ENCODE measurements at regions not wholly inside any gene's neighbourhood (a gene's known extent, or its start where the extent isn't known, plus 50 kb on each side); places are given as distances from the start of the nearest gene placed in this dataset.
A peak's percentile ranks its signal among the peaks of the same experiment; 100 is the strongest.

GRCh38 chr9:13879981-13880380, 434.0 kb downstream of the NFIB start:
- Histone ChIP-seq H3K4me3 (ENCODE audit: low read length in 3 of 3) (no peak overlapping the region), H3K4me1 (ENCODE audit: control insufficient read depth in 3 of 3, insufficient read depth in 3 of 3, low read length in 3 of 3) (no peaks in the 10 kb centered on the region), H3K27ac (ENCODE audit: low read depth, low read length) (no peak overlapping the region), H3K9ac (ENCODE audit: low read depth in 1 of 3, low read length in 3 of 3) (no peak overlapping the region), H3K9me3 (ENCODE audit: control insufficient read depth in 3 of 3, low read length in 3 of 3) (no peaks in the 10 kb centered on the region), H3K27me3 (ENCODE audit: control insufficient read depth in 3 of 3, insufficient read depth in 3 of 3, low read length in 3 of 3) (no peaks in the 10 kb centered on the region), H3K36me3 (ENCODE audit: control insufficient read depth in 3 of 3, insufficient read depth in 3 of 3, low read length in 3 of 3) (no peaks in the 10 kb centered on the region)

- no peaks in the 10 kb centered on the region for H3K36me3 ChIP-seq (ENCODE audit: control insufficient read depth in 3 of 3, insufficient read depth in 3 of 3, low read length in 3 of 3)
- no peak overlapping the region for H3K4me3 ChIP-seq (ENCODE audit: low read length in 3 of 3)
- H3K27ac ChIP-seq (ENCODE audit: low read depth, low read length) = no peak overlapping the region
- H3K27me3 ChIP-seq (ENCODE audit: control insufficient read depth in 3 of 3, insufficient read depth in 3 of 3, low read length in 3 of 3) = no peaks in the 10 kb centered on the region
- no peak overlapping the region for H3K9ac ChIP-seq (ENCODE audit: low read depth in 1 of 3, low read length in 3 of 3)
- no peaks in the 10 kb centered on the region for H3K9me3 ChIP-seq (ENCODE audit: control insufficient read depth in 3 of 3, low read length in 3 of 3)
- no peaks in the 10 kb centered on the region for H3K4me1 ChIP-seq (ENCODE audit: control insufficient read depth in 3 of 3, insufficient read depth in 3 of 3, low read length in 3 of 3)
Observed at GRCh38 chr9:13879011-13879410, 434.9 kb downstream of the NFIB start.

- H3K27ac ChIP-seq (ENCODE audit: low read depth, low read length) = no peak overlapping the region
- no peak overlapping the region for H3K9ac ChIP-seq (ENCODE audit: low read depth in 1 of 3, low read length in 3 of 3)
- no peak overlapping the region for H3K4me3 ChIP-seq (ENCODE audit: low read length in 3 of 3)
- no peaks in the 10 kb centered on the region for H3K9me3 ChIP-seq (ENCODE audit: control insufficient read depth in 3 of 3, low read length in 3 of 3)
- no peaks in the 10 kb centered on the region for H3K4me1 ChIP-seq (ENCODE audit: control insufficient read depth in 3 of 3, insufficient read depth in 3 of 3, low read length in 3 of 3)
- H3K27me3 ChIP-seq (ENCODE audit: control insufficient read depth in 3 of 3, insufficient read depth in 3 of 3, low read length in 3 of 3) = no peaks in the 10 kb centered on the region
- no peaks in the 10 kb centered on the region for H3K36me3 ChIP-seq (ENCODE audit: control insufficient read depth in 3 of 3, insufficient read depth in 3 of 3, low read length in 3 of 3)
Observed at GRCh38 chr9:13878241-13878711, 435.7 kb downstream of the NFIB start.

DNA sequence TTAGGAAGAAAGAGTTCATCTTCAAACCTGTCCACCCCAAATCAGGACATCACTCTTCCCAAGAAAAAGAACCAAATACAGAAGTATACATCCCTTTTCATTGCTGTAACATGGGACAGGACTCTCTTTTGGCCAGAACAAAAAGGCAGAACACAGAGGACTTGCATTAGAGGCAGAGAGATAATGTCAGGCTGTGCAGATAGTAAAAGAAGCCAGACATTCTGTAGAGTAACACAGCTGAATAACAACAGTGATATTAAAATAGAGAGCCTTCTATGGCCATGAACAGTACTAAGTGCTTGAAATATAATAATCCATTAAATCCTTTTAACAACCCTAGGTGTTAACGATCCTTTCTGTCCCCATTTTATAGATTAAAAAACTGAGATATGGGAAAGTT, 437.2 kb downstream of the NFIB start:
- Histone ChIP-seq H3K27me3 (ENCODE audit: control insufficient read depth in 3 of 3, insufficient read depth in 3 of 3, low read length in 3 of 3) (no peaks in the 10 kb centered on the region), H3K27ac (ENCODE audit: low read depth, low read length) (no peak overlapping the region)

GRCh38 chr9:13873203-13873602, 440.7 kb downstream of the NFIB start:
- Histone ChIP-seq H3K4me1 (ENCODE audit: control insufficient read depth in 3 of 3, insufficient read depth in 3 of 3, low read length in 3 of 3) (no peaks in the 10 kb centered on the region), H3K9ac (ENCODE audit: low read depth in 1 of 3, low read length in 3 of 3) (no peak overlapping the region)

More for the DNA sequence above, 437.2 kb downstream of the NFIB start:
- Histone ChIP-seq H3K9me3 (ENCODE audit: control insufficient read depth in 3 of 3, low read length in 3 of 3) (no peaks in the 10 kb centered on the region), H3K4me3 (ENCODE audit: low read length in 3 of 3) (no peak overlapping the region), H3K9ac (ENCODE audit: low read depth in 1 of 3, low read length in 3 of 3) (no peak overlapping the region), H3K4me1 (ENCODE audit: control insufficient read depth in 3 of 3, insufficient read depth in 3 of 3, low read length in 3 of 3) (no peaks in the 10 kb centered on the region), H3K36me3 (ENCODE audit: control insufficient read depth in 3 of 3, insufficient read depth in 3 of 3, low read length in 3 of 3) (no peaks in the 10 kb centered on the region)

GRCh38 chr9:13868336-13868735, 445.6 kb downstream of the NFIB start:
- Histone ChIP-seq H3K9me3 (ENCODE audit: control insufficient read depth in 3 of 3, low read length in 3 of 3) (peaks cover 0 to 3% (median 0%) of the 10 kb centered on the region in 3 donors), H3K27ac (ENCODE audit: low read depth, low read length) (no peak overlapping the region)

More at GRCh38 chr9:13873203-13873602, 440.7 kb downstream of the NFIB start:
- peaks cover 0 to 3% (median 0%) of the 10 kb centered on the region in 3 donors for H3K9me3 ChIP-seq (ENCODE audit: control insufficient read depth in 3 of 3, low read length in 3 of 3)
- no peak overlapping the region for H3K4me3 ChIP-seq (ENCODE audit: low read length in 3 of 3)
- no peaks in the 10 kb centered on the region for H3K27me3 ChIP-seq (ENCODE audit: control insufficient read depth in 3 of 3, insufficient read depth in 3 of 3, low read length in 3 of 3)
- H3K36me3 ChIP-seq (ENCODE audit: control insufficient read depth in 3 of 3, insufficient read depth in 3 of 3, low read length in 3 of 3) = no peaks in the 10 kb centered on the region
- H3K27ac ChIP-seq (ENCODE audit: low read depth, low read length) = no peak overlapping the region

DNA sequence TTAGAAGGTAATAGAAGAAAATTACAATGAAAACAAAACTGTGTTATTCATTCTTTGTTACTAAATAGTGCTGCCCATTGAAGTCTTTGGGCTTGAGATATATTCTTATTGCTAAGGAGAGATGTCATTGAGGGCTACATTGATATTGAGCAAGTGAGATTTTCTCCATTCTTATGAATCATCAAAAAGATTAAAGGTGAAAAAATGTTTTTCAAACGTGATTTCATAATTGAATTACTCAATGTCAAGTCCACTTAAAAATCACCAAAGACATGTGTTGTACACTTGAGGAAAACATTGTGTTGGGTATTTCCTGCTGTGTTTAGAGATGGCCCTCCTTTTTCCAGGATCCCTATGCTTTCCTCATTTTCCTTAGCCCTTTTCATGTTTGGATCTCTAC, 448.1 kb downstream of the NFIB start:
- no peaks in the 10 kb centered on the region for H3K27me3 ChIP-seq (ENCODE audit: control insufficient read depth in 3 of 3, insufficient read depth in 3 of 3, low read length in 3 of 3)
- H3K27ac ChIP-seq (ENCODE audit: low read depth, low read length) = no peak overlapping the region
- H3K4me1 ChIP-seq (ENCODE audit: control insufficient read depth in 3 of 3, insufficient read depth in 3 of 3, low read length in 3 of 3) = peaks cover 4 to 10% (median 6%) of the 10 kb centered on the region in 3 donors
- no peak overlapping the region for H3K4me3 ChIP-seq (ENCODE audit: low read length in 3 of 3)
- peaks cover 0 to 3% (median 0%) of the 10 kb centered on the region in 3 donors for H3K9me3 ChIP-seq (ENCODE audit: control insufficient read depth in 3 of 3, low read length in 3 of 3)
- H3K9ac ChIP-seq (ENCODE audit: low read depth in 1 of 3, low read length in 3 of 3) = no peak overlapping the region
- H3K36me3 ChIP-seq (ENCODE audit: control insufficient read depth in 3 of 3, insufficient read depth in 3 of 3, low read length in 3 of 3) = no peaks in the 10 kb centered on the region

More at GRCh38 chr9:13868336-13868735, 445.6 kb downstream of the NFIB start:
- Histone ChIP-seq H3K4me1 (ENCODE audit: control insufficient read depth in 3 of 3, insufficient read depth in 3 of 3, low read length in 3 of 3) (no peaks in the 10 kb centered on the region), H3K9ac (ENCODE audit: low read depth in 1 of 3, low read length in 3 of 3) (no peak overlapping the region), H3K27me3 (ENCODE audit: control insufficient read depth in 3 of 3, insufficient read depth in 3 of 3, low read length in 3 of 3) (no peaks in the 10 kb centered on the region), H3K4me3 (ENCODE audit: low read length in 3 of 3) (no peak overlapping the region), H3K36me3 (ENCODE audit: control insufficient read depth in 3 of 3, insufficient read depth in 3 of 3, low read length in 3 of 3) (no peaks in the 10 kb centered on the region)

DNA sequence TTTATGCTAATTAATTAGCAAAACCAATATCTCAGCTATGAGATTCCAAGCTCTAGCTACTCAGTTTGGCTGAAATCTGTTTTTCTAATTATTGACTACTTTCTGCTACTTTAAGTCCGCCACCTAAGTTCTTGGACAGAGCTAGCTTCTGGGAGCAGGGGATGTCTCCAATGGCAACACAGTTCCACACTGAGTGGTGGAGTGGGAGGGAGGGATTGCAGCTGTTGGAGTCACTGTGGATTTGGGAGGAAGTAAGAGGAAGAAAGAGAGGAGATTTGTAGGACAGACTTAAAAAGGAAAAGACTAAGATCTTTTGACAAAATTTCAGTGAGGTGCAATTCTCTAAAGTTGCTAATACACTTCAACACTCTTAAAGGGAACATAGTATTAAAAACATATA, 450.8 kb downstream of the NFIB start:
- Histone ChIP-seq H3K4me1 (ENCODE audit: control insufficient read depth in 3 of 3, insufficient read depth in 3 of 3, low read length in 3 of 3) (peaks cover 4 to 10% (median 6%) of the 10 kb centered on the region in 3 donors), H3K9ac (ENCODE audit: low read depth in 1 of 3, low read length in 3 of 3) (no peak overlapping the region), H3K4me3 (ENCODE audit: low read length in 3 of 3) (no peak overlapping the region), H3K27ac (ENCODE audit: low read depth, low read length) (peak overlapping the region; percentile 27), H3K27me3 (ENCODE audit: control insufficient read depth in 3 of 3, insufficient read depth in 3 of 3, low read length in 3 of 3) (no peaks in the 10 kb centered on the region), H3K9me3 (ENCODE audit: control insufficient read depth in 3 of 3, low read length in 3 of 3) (no peaks in the 10 kb centered on the region), H3K36me3 (ENCODE audit: control insufficient read depth in 3 of 3, insufficient read depth in 3 of 3, low read length in 3 of 3) (no peaks in the 10 kb centered on the region)

DNA sequence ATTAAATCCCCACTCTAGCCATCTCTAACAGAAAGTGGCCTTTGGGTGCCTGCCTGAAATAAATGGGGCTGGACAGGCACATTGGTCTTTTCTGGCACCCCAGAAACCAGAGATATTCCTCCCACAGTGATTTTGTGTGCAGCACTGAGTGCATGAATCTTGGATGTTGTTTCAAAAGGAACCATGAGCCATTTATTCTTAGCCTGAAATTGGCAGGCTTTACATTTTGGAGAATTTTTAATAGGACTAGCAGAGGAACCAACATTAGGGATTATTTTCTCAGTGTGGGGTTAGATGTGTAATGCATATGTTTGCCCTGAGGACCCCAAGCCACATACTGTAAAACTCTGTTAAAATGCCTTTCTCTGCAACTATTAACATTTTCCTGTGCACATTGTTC, 451.3 kb downstream of the NFIB start:
- Histone ChIP-seq H3K36me3 (ENCODE audit: control insufficient read depth in 3 of 3, insufficient read depth in 3 of 3, low read length in 3 of 3) (no peaks in the 10 kb centered on the region), H3K27me3 (ENCODE audit: control insufficient read depth in 3 of 3, insufficient read depth in 3 of 3, low read length in 3 of 3) (no peaks in the 10 kb centered on the region), H3K27ac (ENCODE audit: low read depth, low read length) (no peak overlapping the region), H3K4me1 (ENCODE audit: control insufficient read depth in 3 of 3, insufficient read depth in 3 of 3, low read length in 3 of 3) (peaks cover 4 to 10% (median 6%) of the 10 kb centered on the region in 3 donors), H3K4me3 (ENCODE audit: low read length in 3 of 3) (no peak overlapping the region), H3K9ac (ENCODE audit: low read depth in 1 of 3, low read length in 3 of 3) (no peak overlapping the region), H3K9me3 (ENCODE audit: control insufficient read depth in 3 of 3, low read length in 3 of 3) (no peaks in the 10 kb centered on the region)

GRCh38 chr9:13860946-13861640, 452.8 kb downstream of the NFIB start:
- peak overlapping the region; percentile 52 for H3K27ac ChIP-seq (ENCODE audit: low read depth, low read length)
- no peaks in the 10 kb centered on the region for H3K9me3 ChIP-seq (ENCODE audit: control insufficient read depth in 3 of 3, low read length in 3 of 3)
- H3K9ac ChIP-seq (ENCODE audit: low read depth in 1 of 3, low read length in 3 of 3) = no peak overlapping the region

More at GRCh38 chr9:13860946-13861640, 452.8 kb downstream of the NFIB start:
- Histone ChIP-seq H3K36me3 (ENCODE audit: control insufficient read depth in 3 of 3, insufficient read depth in 3 of 3, low read length in 3 of 3) (no peaks in the 10 kb centered on the region), H3K27me3 (ENCODE audit: control insufficient read depth in 3 of 3, insufficient read depth in 3 of 3, low read length in 3 of 3) (no peaks in the 10 kb centered on the region), H3K4me3 (ENCODE audit: low read length in 3 of 3) (no peak overlapping the region), H3K4me1 (ENCODE audit: control insufficient read depth in 3 of 3, insufficient read depth in 3 of 3, low read length in 3 of 3) (peaks cover 4 to 10% (median 6%) of the 10 kb centered on the region in 3 donors)

All from skeletal muscle tissue (tissue), 3 donors.